Right cardiac atrium (tissue), 5 donors: ENCODE measurements at regions not wholly inside any gene's neighbourhood (a gene's known extent, or its start where the extent isn't known, plus 50 kb on each side); places are given as distances from the start of the nearest gene placed in this dataset.

ENCODE experiments used
- ATAC-seq, 2 donors: fragments of 200-7000 bp; cut with Tn5 transposase; one replicate each; pipeline versions ENCODE4 v1.8.0 to v1.9.1; 2020; ENCODE audit warnings: moderate library complexity in 2 of 2, mild to moderate bottlenecking in 1 of 2
- DNase-seq, 3 donors: peaks; one replicate each; pipeline ENCODE4 v3.0.0-alpha.2; 2020
- H3K27ac ChIP-seq: one replicate; pipeline ENCODE4 v1.5.1; 2013; ENCODE audit warnings: mild to moderate bottlenecking, low read length, control low read depth, moderate library complexity
- H3K27me3 ChIP-seq: one replicate; pipeline ENCODE4 v1.6.1; 2013; ENCODE audit not compliant: control insufficient read depth, insufficient read depth
- H3K4me1 ChIP-seq: one replicate; pipeline ENCODE4 v1.6.1; 2013; ENCODE audit warnings: low read length; ENCODE audit not compliant: control insufficient read depth, insufficient read depth
- H3K4me3 ChIP-seq: one replicate; pipeline ENCODE4 v1.5.1; 2013; ENCODE audit warnings: low read length, control low read depth
- H3K9me3 ChIP-seq: one replicate; pipeline ENCODE4 v1.6.1; 2013; ENCODE audit warnings: low read length; ENCODE audit not compliant: control insufficient read depth
- WGBS: extraction: QIAGEN DNeasy Blood & Tissue Kit; methylation state at CpG from one replicate; pipeline ENCODE4 v1.1.7; 2013; 5-methylcytosine and 5-hydroxymethylcytosine counted together
- intact Hi-C, 4 donors: fragments of 100-400 bp; cut with DNase I; formaldehyde crosslinking; loops; one replicate each; pipeline versions ENCODE4 v1.11.0 to v1.14.0; 2022 to 2023
- donor health status: healthy with polysubstance abuse.
- donor health status: DM: no; HTN: yes; CAD: no.
- donor health status: DM: no; HTN: no; CAD: no.
- donor health status: DM: no; HTN: yes; CAD: no; lungs with severe emphysema.
- donor health status: DM: yes; HTN: yes; CAD: no.

- Histone ChIP-seq H3K4me1 (no peaks in the 10 kb centered on the region), H3K9me3 (no peaks in the 10 kb centered on the region), H3K4me3 (no peak overlapping the region), H3K27me3 (no peaks in the 10 kb centered on the region), H3K27ac (no peak overlapping the region)
- ATAC-seq: no peak
- WGBS: 81% methylated on average over 4 of the region's 4 CpGs
- DNase-seq: no peak
- intact Hi-C loops: no loop called here
Measured at GRCh38 chr7:98515201-98515600, 101.9 kb upstream of the NPTX2 start.

GRCh38 chr7:98514211-98515031 is 102.7 kb upstream of the NPTX2 start:
- intact Hi-C loops: no loop called here
- Histone ChIP-seq H3K4me3 (no peak overlapping the region), H3K9me3 (no peaks in the 10 kb centered on the region), H3K27ac (no peak overlapping the region), H3K4me1 (no peaks in the 10 kb centered on the region), H3K27me3 (no peaks in the 10 kb centered on the region)
- WGBS: 72% methylated on average over 16 of the region's 16 CpGs
- DNase-seq (no peak), ATAC-seq (no peak)

GRCh38 chr7:98511175-98511574 is 105.9 kb upstream of the NPTX2 start:
- no peak for DNase-seq

GRCh38 chr7:98509836-98510235 is 107.2 kb upstream of the NPTX2 start:
- Histone ChIP-seq H3K9me3 (no peaks in the 10 kb centered on the region), H3K27ac (no peak overlapping the region), H3K27me3 (no peaks in the 10 kb centered on the region), H3K4me3 (no peak overlapping the region), H3K4me1 (no peaks in the 10 kb centered on the region)
- no peak for DNase-seq
- 65% methylated on average over 6 of the region's 6 CpGs for WGBS
- no peak for ATAC-seq
- intact Hi-C loops: no loop called here

More at GRCh38 chr7:98511175-98511574, 105.9 kb upstream of the NPTX2 start:
- no peak overlapping the region for H3K27ac ChIP-seq
- intact Hi-C loops: no loop called here
- ATAC-seq: no peak
- no peak overlapping the region for H3K4me3 ChIP-seq
- no peaks in the 10 kb centered on the region for H3K4me1 ChIP-seq
- WGBS: 86% methylated on average over 5 of the region's 5 CpGs
- H3K9me3 ChIP-seq: no peaks in the 10 kb centered on the region
- no peaks in the 10 kb centered on the region for H3K27me3 ChIP-seq

GRCh38 chr7:98506471-98506870 is 105.6 kb upstream of the BAIAP2L1 start:
- intact Hi-C loops: no loop called here
- H3K9me3 ChIP-seq: no peaks in the 10 kb centered on the region
- DNase-seq (no peak), ATAC-seq (no peak)
- 81% methylated on average over 2 of the region's 2 CpGs for WGBS
- H3K27ac ChIP-seq: no peak overlapping the region
- no peaks in the 10 kb centered on the region for H3K4me1 ChIP-seq
- no peak overlapping the region for H3K4me3 ChIP-seq
- H3K27me3 ChIP-seq: no peaks in the 10 kb centered on the region

GRCh38 chr7:98500764-98501163 is 99.9 kb upstream of the BAIAP2L1 start:
- ATAC-seq: no peak
- DNase-seq: no peak
- intact Hi-C loops: no loop called here
- Histone ChIP-seq H3K4me3 (no peak overlapping the region), H3K4me1 (no peaks in the 10 kb centered on the region), H3K27ac (no peak overlapping the region), H3K9me3 (peaks cover 11% of the 10 kb centered on the region), H3K27me3 (no peaks in the 10 kb centered on the region)
- 44% methylated on average over 6 of the region's 6 CpGs for WGBS

- H3K27me3 ChIP-seq: no peaks in the 10 kb centered on the region
- 64% methylated on average over 2 of the region's 2 CpGs for WGBS
- H3K9me3 ChIP-seq: peaks cover 11% of the 10 kb centered on the region
- intact Hi-C loops: no loop called here
- no peak overlapping the region for H3K4me3 ChIP-seq
- H3K4me1 ChIP-seq: no peaks in the 10 kb centered on the region
- no peak for DNase-seq
- no peak for ATAC-seq
- H3K27ac ChIP-seq: no peak overlapping the region
Measured at GRCh38 chr7:98496618-98497017, 95.7 kb upstream of the BAIAP2L1 start.

GRCh38 chr7:98495200-98495955 is 94.5 kb upstream of the BAIAP2L1 start:
- DNase-seq (no peak), ATAC-seq (no peak)
- WGBS: 77% methylated on average over 11 of the region's 11 CpGs
- H3K27ac ChIP-seq: no peak overlapping the region
- peaks cover 11% of the 10 kb centered on the region for H3K9me3 ChIP-seq
- no peaks in the 10 kb centered on the region for H3K27me3 ChIP-seq
- no peak overlapping the region for H3K4me3 ChIP-seq
- no peaks in the 10 kb centered on the region for H3K4me1 ChIP-seq
- intact Hi-C loops: no loop called here

GRCh38 chr7:98493030-98493778 is 92.3 kb upstream of the BAIAP2L1 start:
- peaks cover 11% of the 10 kb centered on the region for H3K9me3 ChIP-seq
- H3K4me1 ChIP-seq: no peaks in the 10 kb centered on the region
- H3K27me3 ChIP-seq: no peaks in the 10 kb centered on the region
- no peak overlapping the region for H3K4me3 ChIP-seq
- 85% methylated on average over 21 of the region's 21 CpGs for WGBS
- intact Hi-C loops: no loop called here
- no peak overlapping the region for H3K27ac ChIP-seq
- DNase-seq (no peak), ATAC-seq (no peak)

GRCh38 chr7:98488167-98488566 is 87.3 kb upstream of the BAIAP2L1 start:
- Histone ChIP-seq H3K27me3 (no peaks in the 10 kb centered on the region), H3K4me3 (no peak overlapping the region), H3K4me1 (no peaks in the 10 kb centered on the region), H3K9me3 (no peaks in the 10 kb centered on the region), H3K27ac (no peak overlapping the region)
- WGBS: 58% methylated on average over 7 of the region's 7 CpGs
- no peak for DNase-seq
- intact Hi-C loops: no loop called here
- no peak for ATAC-seq

- no peak overlapping the region for H3K4me3 ChIP-seq
- no peaks in the 10 kb centered on the region for H3K4me1 ChIP-seq
- no peak for ATAC-seq
- H3K27ac ChIP-seq: no peak overlapping the region
- intact Hi-C loops: no loop called here
- no peaks in the 10 kb centered on the region for H3K27me3 ChIP-seq
- peaks cover 3% of the 10 kb centered on the region for H3K9me3 ChIP-seq
- no peak for DNase-seq
- 74% methylated on average over 11 of the region's 11 CpGs for WGBS
Measured at GRCh38 chr7:98483964-98484545, 83.2 kb upstream of the BAIAP2L1 start.
